HEK293 (cell line): ENCODE measurements at regions not wholly inside any gene's neighbourhood (a gene's known extent, or its start where the extent isn't known, plus 50 kb on each side); places are given as distances from the start of the nearest gene placed in this dataset.

Experiments used
- CTCF ChIA-PET: fragments of 350-600 bp; formaldehyde crosslinking; extraction: SDS; loops from one replicate; lab custom pipeline; 2021; ENCODE audit warnings: antibody characterized with exemption; lab: Yijun Ruan, JAX
- POLR2A ChIA-PET: fragments of 300-600 bp; formaldehyde crosslinking; extraction: SDS; loops from one replicate; lab custom pipeline; 2020; ENCODE audit warnings: antibody characterized with exemption, inconsistent platforms; lab: Yijun Ruan, JAX
- H3K27ac ChIP-seq: fragments of 200-500 bp; sonication (Bioruptor generic); 2 replicates; pipeline ENCODE4 v1.5.1; 2014; ENCODE audit warnings: low read depth, low read length, control low read depth, inconsistent platforms; ENCODE audit errors: extremely low read depth
- H3K36me3 ChIP-seq, 2 experiments: fragments of 200-500 bp in 1 of 2; sonication (Bioruptor generic) in 1 of 2; 1 replicate in 1 of 2; 2 replicates in 1 of 2; pipeline ENCODE4 v1.5.1; 2014 to 2017; ENCODE audit warnings: inconsistent platforms in 2 of 2, low read length in 2 of 2; ENCODE audit not compliant: control insufficient read depth in 2 of 2, insufficient read depth in 1 of 2
- H3K4me1 ChIP-seq: fragments of 200-500 bp; sonication (Bioruptor generic); 2 replicates; pipeline ENCODE4 v1.5.1; 2014; ENCODE audit warnings: mild to moderate bottlenecking, low read length, inconsistent platforms; ENCODE audit not compliant: control insufficient read depth, insufficient read depth
- H3K4me3 ChIP-seq: 2 replicates; pipeline ENCODE4 v1.5.1; 2011; ENCODE audit warnings: low read depth, mild to moderate bottlenecking, control low read depth, low read length, moderate library complexity
- H3K9me3 ChIP-seq: fragments of 200-500 bp; sonication (Bioruptor generic); 2 replicates; pipeline ENCODE4 v1.5.1; 2014; ENCODE audit warnings: low read depth, low read length, inconsistent platforms; ENCODE audit not compliant: control insufficient read depth, insufficient read depth
- FEZF1 ChIP-seq: fragments of 450-650 bp; formaldehyde crosslinking; IDR thresholded peaks from 2 replicates; pipeline ENCODE4 v1.5.1; 2016; ENCODE audit warnings: missing biosample characterization, missing genetic modification characterization
- GFI1B ChIP-seq: fragments of 450-650 bp; formaldehyde crosslinking; IDR thresholded peaks from 2 replicates; pipeline ENCODE4 v1.5.1; 2016; ENCODE audit warnings: missing biosample characterization, missing genetic modification characterization
- IKZF3 ChIP-seq: fragments of 450-650 bp; IDR thresholded peaks from 2 replicates; pipeline ENCODE4 v1.5.0; 2018; ENCODE audit warnings: missing biosample characterization, mild to moderate bottlenecking, missing genetic modification characterization, moderate library complexity
- OVOL3 ChIP-seq: fragments of 450-650 bp; formaldehyde crosslinking; IDR thresholded peaks from 2 replicates; pipeline ENCODE4 v1.5.1; 2016; ENCODE audit warnings: missing biosample characterization, missing genetic modification characterization
- PRDM10 ChIP-seq: fragments of 450-650 bp; formaldehyde crosslinking; IDR thresholded peaks from 2 replicates; pipeline ENCODE4 v1.5.1; 2016; ENCODE audit warnings: missing biosample characterization, missing genetic modification characterization
- SP7 ChIP-seq: fragments of 450-650 bp; formaldehyde crosslinking; IDR thresholded peaks from 2 replicates; pipeline ENCODE4 v1.5.1; 2016; ENCODE audit warnings: missing biosample characterization, missing genetic modification characterization
- TRIM28 ChIP-seq: IDR thresholded peaks from 2 replicates; pipeline ENCODE4 v1.6.1; 2011; ENCODE audit warnings: low read length, control low read depth, borderline replicate concordance
- WT1 ChIP-seq: fragments of 450-650 bp; formaldehyde crosslinking; IDR thresholded peaks from 2 replicates; pipeline ENCODE4 v1.5.1; 2016; ENCODE audit warnings: missing biosample characterization, missing genetic modification characterization
- ZNF280D ChIP-seq: fragments of 450-650 bp; formaldehyde crosslinking; IDR thresholded peaks from 2 replicates; pipeline ENCODE4 v1.5.1; 2016; ENCODE audit warnings: missing biosample characterization, missing genetic modification characterization
- ZNF350 ChIP-seq: fragments of 450-650 bp; formaldehyde crosslinking; IDR thresholded peaks from 2 replicates; pipeline ENCODE4 v1.5.0; 2017; ENCODE audit warnings: missing biosample characterization, mild to moderate bottlenecking, missing genetic modification characterization
- ZNF354C ChIP-seq: fragments of 450-650 bp; formaldehyde crosslinking; IDR thresholded peaks from 2 replicates; pipeline ENCODE4 v1.5.1; 2016; ENCODE audit warnings: missing biosample characterization, missing genetic modification characterization, low read depth, borderline replicate concordance
- ZNF394 ChIP-seq: fragments of 450-650 bp; formaldehyde crosslinking; IDR thresholded peaks from 2 replicates; pipeline ENCODE4 v1.5.1; 2016; ENCODE audit warnings: missing biosample characterization, missing genetic modification characterization, mild to moderate bottlenecking, moderate library complexity, borderline replicate concordance
- ZNF473 ChIP-seq: fragments of 450-650 bp; formaldehyde crosslinking; IDR thresholded peaks from 2 replicates; pipeline ENCODE4 v1.5.1; 2017; ENCODE audit warnings: missing biosample characterization, missing genetic modification characterization
- ZNF510 ChIP-seq: fragments of 450-650 bp; formaldehyde crosslinking; IDR thresholded peaks from 2 replicates; pipeline ENCODE4 v1.5.1; 2018; ENCODE audit warnings: mild to moderate bottlenecking, missing genetic modification characterization, missing biosample characterization; ENCODE audit not compliant: insufficient replicate concordance
- ZNF518A ChIP-seq: fragments of 450-650 bp; formaldehyde crosslinking; conservative IDR thresholded peaks from 2 replicates; pipeline ENCODE4 v1.5.1; 2016; ENCODE audit warnings: low read depth, missing biosample characterization, missing genetic modification characterization
- ZNF558 ChIP-seq: fragments of 450-650 bp; formaldehyde crosslinking; IDR thresholded peaks from 2 replicates; pipeline ENCODE4 v1.5.1; 2016; ENCODE audit warnings: missing biosample characterization, missing genetic modification characterization
- ZNF626 ChIP-seq: fragments of 450-650 bp; sonication (Bioruptor Pico); formaldehyde crosslinking; IDR thresholded peaks from 2 replicates; pipeline ENCODE4 v1.5.1; 2018; ENCODE audit warnings: missing biosample characterization, missing genetic modification characterization, inconsistent platforms
- ZNF664 ChIP-seq: fragments of 450-650 bp; formaldehyde crosslinking; IDR thresholded peaks from 2 replicates; pipeline ENCODE4 v1.5.1; 2016; ENCODE audit warnings: missing biosample characterization, missing genetic modification characterization

GRCh38 chr12:54796991-54797390 is 57.3 kb upstream of the MUCL1 start (continued):
- no peak for TF ChIP-seq ZNF518A (tag by site-specific recombination)

GRCh38 chr12:54795644-54796043 is 58.7 kb upstream of the MUCL1 start:
- Histone ChIP-seq H3K9me3 (no peaks in the 10 kb centered on the region), H3K4me3 (no peak overlapping the region), H3K4me1 (no peaks in the 10 kb centered on the region), H3K36me3 (no peaks in the 10 kb centered on the region), H3K27ac (no peak overlapping the region)
- ChIA-PET POLR2A (no interaction called here), CTCF (interaction anchor here (1.0 kb wide), 1 partner anchor 163 kb away, joined by 5 read pairs; no protein-coding TSS in a partner anchor)
- TF ChIP-seq TRIM28 (peak; percentile 53; the same call in 1 of the 2 replicates), ZNF510 (no peak), FEZF1 (tag by site-specific recombination) (no peak)

- no peak overlapping the region for H3K27ac ChIP-seq
- POLR2A ChIA-PET: no interaction called here
- no peaks in the 10 kb centered on the region for H3K9me3 ChIP-seq
- no peak for TF ChIP-seq SP7 (tag by site-specific recombination)
- no peak for TF ChIP-seq WT1 (tag by site-specific recombination)
- no peak for TF ChIP-seq ZNF664 (tag by site-specific recombination)
- TF ChIP-seq ZNF350: no peak
- no peak for TF ChIP-seq ZNF354C
- no peak for TF ChIP-seq ZNF626
- no peak for TF ChIP-seq IKZF3 (tag by site-specific recombination)
- no peak for TF ChIP-seq ZNF473 (tag by site-specific recombination)
- no peak for TF ChIP-seq ZNF280D (tag by site-specific recombination)
- no peaks in the 10 kb centered on the region for H3K36me3 ChIP-seq
- CTCF ChIA-PET: interaction anchor here (0.7 to 1.0 kb wide), 2 partner anchors 36 to 479 kb away, joined by 3 to 6 read pairs; no protein-coding TSS in a partner anchor
- H3K4me3 ChIP-seq: no peak overlapping the region
- H3K4me1 ChIP-seq: no peaks in the 10 kb centered on the region
These were observed 68.2 kb upstream of the MUCL1 start for GRCh38 chr12:54786081-54786480.

- Histone ChIP-seq H3K4me1 (no peaks in the 10 kb centered on the region), H3K4me3 (no peak overlapping the region), H3K9me3 (no peaks in the 10 kb centered on the region), H3K36me3 (no peaks in the 10 kb centered on the region), H3K27ac (no peak overlapping the region)
- ChIA-PET CTCF (no interaction called here), POLR2A (no interaction called here)
- TF ChIP-seq ZNF394 (tag by site-specific recombination): no peak
- no peak for TF ChIP-seq GFI1B (tag by site-specific recombination)
- no peak for TF ChIP-seq PRDM10 (tag by site-specific recombination)
- TF ChIP-seq OVOL3: no peak
- TF ChIP-seq ZNF558 (tag by site-specific recombination): no peak
These were observed 70.2 kb upstream of the MUCL1 start for GRCh38 chr12:54784115-54784514.
